OCI-M1 (cell line): ENCODE measurements at regions not wholly inside any gene's neighbourhood (a gene's known extent, or its start where the extent isn't known, plus 50 kb on each side); places are given as distances from the start of the nearest gene placed in this dataset.

Experiments used
- DNase-seq: peaks from one replicate; lab custom pipeline; 2025; lab: John Stamatoyannopoulos, UW

DNA sequence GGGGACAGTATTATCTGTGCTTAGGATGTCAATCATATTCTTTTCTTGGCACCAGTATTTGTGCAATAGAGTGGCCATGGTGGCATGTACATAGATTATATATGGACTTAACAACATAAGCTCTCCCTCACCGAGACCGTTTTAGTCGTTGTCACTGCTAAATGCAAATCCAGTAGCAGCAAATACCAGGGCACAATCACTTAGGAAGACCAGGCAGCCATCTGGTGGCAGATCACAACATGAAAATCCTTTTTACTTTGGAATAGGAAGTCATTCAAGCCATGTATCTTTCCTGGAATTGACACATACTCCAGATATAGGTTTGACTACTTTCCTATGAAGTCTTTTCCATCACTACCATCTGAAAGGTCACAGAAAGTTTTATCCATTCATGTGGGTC lies 53.2 kb upstream of the C1orf87 start:
- DNase-seq: peak; percentile 17
